Bronchial epithelial cell (primary cell): ENCODE measurements at regions not wholly inside any gene's neighbourhood (a gene's known extent, or its start where the extent isn't known, plus 50 kb on each side); places are given as distances from the start of the nearest gene placed in this dataset.

ENCODE experiments used
- DNase-seq: peaks from one replicate; pipeline ENCODE4 v3.0.0-alpha.2; 2010; ENCODE audit warnings: low read depth
- FAIRE-seq: peaks from 2 replicates; lab custom pipeline; 2011; peaks lifted over from hg19 to GRCh38; lab: Jason Lieb, UNC
- H3K27me3 ChIP-seq: 2 replicates; pipeline ENCODE4 v1.5.1; 2011; ENCODE audit warnings: low read length; ENCODE audit not compliant: control insufficient read depth, insufficient read depth
- H3K36me3 ChIP-seq: 2 replicates; pipeline ENCODE4 v1.5.1; 2011; ENCODE audit warnings: low read length; ENCODE audit not compliant: control insufficient read depth, insufficient read depth
- H3K4me3 ChIP-seq: 2 replicates; pipeline ENCODE4 v1.5.1; 2011; ENCODE audit warnings: mild to moderate bottlenecking, low read depth, low read length, control low read depth
- TF ChIP-seq, protein P1 (sequence below): IDR thresholded peaks from 2 replicates; pipeline ENCODE4 v1.5.1; 2011; ENCODE audit warnings: mild to moderate bottlenecking, moderate library complexity, low read length, control low read depth, inconsistent platforms; ENCODE audit not compliant: insufficient read depth, severe bottlenecking

- DNase-seq, result no peak
- no peaks in the 10 kb centered on the region for H3K27me3 ChIP-seq
- H3K4me3 ChIP-seq, result no peak overlapping the region
- no peak for FAIRE-seq
- TF ChIP-seq, protein P1, sequence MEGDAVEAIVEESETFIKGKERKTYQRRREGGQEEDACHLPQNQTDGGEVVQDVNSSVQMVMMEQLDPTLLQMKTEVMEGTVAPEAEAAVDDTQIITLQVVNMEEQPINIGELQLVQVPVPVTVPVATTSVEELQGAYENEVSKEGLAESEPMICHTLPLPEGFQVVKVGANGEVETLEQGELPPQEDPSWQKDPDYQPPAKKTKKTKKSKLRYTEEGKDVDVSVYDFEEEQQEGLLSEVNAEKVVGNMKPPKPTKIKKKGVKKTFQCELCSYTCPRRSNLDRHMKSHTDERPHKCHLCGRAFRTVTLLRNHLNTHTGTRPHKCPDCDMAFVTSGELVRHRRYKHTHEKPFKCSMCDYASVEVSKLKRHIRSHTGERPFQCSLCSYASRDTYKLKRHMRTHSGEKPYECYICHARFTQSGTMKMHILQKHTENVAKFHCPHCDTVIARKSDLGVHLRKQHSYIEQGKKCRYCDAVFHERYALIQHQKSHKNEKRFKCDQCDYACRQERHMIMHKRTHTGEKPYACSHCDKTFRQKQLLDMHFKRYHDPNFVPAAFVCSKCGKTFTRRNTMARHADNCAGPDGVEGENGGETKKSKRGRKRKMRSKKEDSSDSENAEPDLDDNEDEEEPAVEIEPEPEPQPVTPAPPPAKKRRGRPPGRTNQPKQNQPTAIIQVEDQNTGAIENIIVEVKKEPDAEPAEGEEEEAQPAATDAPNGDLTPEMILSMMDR, result no peak
- H3K36me3 ChIP-seq, result no peaks in the 10 kb centered on the region
Observed at GRCh38 chr4:82076809-82077208, 297.0 kb downstream of the HNRNPD start.

- FAIRE-seq (no peak), DNase-seq (no peak)
- no peaks in the 10 kb centered on the region for H3K27me3 ChIP-seq
- H3K4me3 ChIP-seq, result no peak overlapping the region
- no peaks in the 10 kb centered on the region for H3K36me3 ChIP-seq
- TF ChIP-seq, protein P1, result no peak
Observed at GRCh38 chr4:82076359-82076758, 297.4 kb downstream of the HNRNPD start.

DNA sequence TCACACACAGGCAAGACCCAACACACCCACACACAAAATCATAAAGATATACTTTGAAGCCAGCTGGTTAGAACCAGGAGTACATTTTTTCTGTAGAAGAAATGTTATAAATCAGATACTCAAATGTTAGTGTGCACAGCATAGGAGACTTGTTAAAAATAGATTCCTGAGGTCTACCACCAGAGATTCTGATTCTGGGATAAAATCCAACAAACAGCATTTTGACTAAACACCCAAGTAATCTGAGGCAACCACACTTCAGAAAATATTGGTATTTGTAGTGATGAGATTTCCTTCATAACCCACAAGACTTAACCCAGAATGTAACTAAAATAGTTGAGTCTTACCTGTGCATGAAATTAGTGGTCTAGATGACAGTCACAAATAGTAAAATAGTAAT lies 301.8 kb downstream of the HNRNPD start:
- TF ChIP-seq, protein P1, result no peak

GRCh38 chr4:82069883-82070638 lies 303.7 kb downstream of the HNRNPD start:
- Histone ChIP-seq H3K36me3 (no peaks in the 10 kb centered on the region), H3K27me3 (no peaks in the 10 kb centered on the region), H3K4me3 (no peak overlapping the region)
- DNase-seq (no peak), FAIRE-seq (no peak)
- TF ChIP-seq, protein P1, result no peak

More for the DNA sequence above, 301.8 kb downstream of the HNRNPD start:
- Histone ChIP-seq H3K27me3 (no peaks in the 10 kb centered on the region), H3K36me3 (no peaks in the 10 kb centered on the region), H3K4me3 (no peak overlapping the region)
- no peak for FAIRE-seq
- DNase-seq, result no peak

- no peak for FAIRE-seq
Observed at GRCh38 chr4:82063017-82063416, 310.8 kb downstream of the HNRNPD start.

More at GRCh38 chr4:82063017-82063416, 310.8 kb downstream of the HNRNPD start:
- TF ChIP-seq, protein P1, result no peak
- no peak for DNase-seq
- Histone ChIP-seq H3K36me3 (no peaks in the 10 kb centered on the region), H3K4me3 (no peak overlapping the region), H3K27me3 (no peaks in the 10 kb centered on the region)
